ENCODE measurements at regions not wholly inside any gene's neighbourhood (a gene's known extent, or its start where the extent isn't known, plus 50 kb on each side); places are given as distances from the start of the nearest gene placed in this dataset.

DNA sequence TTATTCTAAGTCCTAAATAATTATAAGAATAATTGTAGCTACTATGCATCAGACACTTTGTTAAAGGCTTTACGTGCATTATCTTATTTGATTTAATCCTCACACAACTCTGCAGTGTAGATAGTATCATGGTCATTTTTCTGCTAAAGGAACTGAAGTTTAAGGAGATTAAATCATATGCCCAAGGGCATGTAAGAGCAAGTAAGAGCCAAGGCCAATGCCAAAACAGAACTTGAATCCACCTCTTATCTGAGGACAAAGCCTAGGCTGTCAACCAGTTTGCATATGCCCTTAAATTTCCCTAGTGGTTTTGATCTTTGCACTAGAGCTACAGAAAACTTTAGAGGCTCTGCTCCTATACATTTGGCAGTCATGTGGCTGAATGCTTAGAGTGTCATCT is 65.6 kb upstream of the OR5AK2 start:
- TF ChIP-seq, protein P1, sequence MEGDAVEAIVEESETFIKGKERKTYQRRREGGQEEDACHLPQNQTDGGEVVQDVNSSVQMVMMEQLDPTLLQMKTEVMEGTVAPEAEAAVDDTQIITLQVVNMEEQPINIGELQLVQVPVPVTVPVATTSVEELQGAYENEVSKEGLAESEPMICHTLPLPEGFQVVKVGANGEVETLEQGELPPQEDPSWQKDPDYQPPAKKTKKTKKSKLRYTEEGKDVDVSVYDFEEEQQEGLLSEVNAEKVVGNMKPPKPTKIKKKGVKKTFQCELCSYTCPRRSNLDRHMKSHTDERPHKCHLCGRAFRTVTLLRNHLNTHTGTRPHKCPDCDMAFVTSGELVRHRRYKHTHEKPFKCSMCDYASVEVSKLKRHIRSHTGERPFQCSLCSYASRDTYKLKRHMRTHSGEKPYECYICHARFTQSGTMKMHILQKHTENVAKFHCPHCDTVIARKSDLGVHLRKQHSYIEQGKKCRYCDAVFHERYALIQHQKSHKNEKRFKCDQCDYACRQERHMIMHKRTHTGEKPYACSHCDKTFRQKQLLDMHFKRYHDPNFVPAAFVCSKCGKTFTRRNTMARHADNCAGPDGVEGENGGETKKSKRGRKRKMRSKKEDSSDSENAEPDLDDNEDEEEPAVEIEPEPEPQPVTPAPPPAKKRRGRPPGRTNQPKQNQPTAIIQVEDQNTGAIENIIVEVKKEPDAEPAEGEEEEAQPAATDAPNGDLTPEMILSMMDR (IDR thresholded peaks at IDR 0.05; ENCODE audit: insufficient read depth, low read length, poor library complexity, severe bottlenecking) = no peak
- TF ChIP-seq EZH2phosphoT487 (conservative IDR thresholded peaks at IDR 0.05; ENCODE audit: low read length) = no peak

Data from SU-DHL-6 (cell line).